Stimulated activated CD8-positive, alpha-beta memory T cell treated with anti-CD3 and anti-CD28 coated beads, Interleukin-7, amount 100 ng/mL, for 48 hours (primary cell): ENCODE measurements at regions not wholly inside any gene's neighbourhood (a gene's known extent, or its start where the extent isn't known, plus 50 kb on each side); places are given as distances from the start of the nearest gene placed in this dataset.

Experiments
- DNase-seq, 2 donors: peaks; one replicate each; pipeline ENCODE4 v3.0.0-alpha.2; 2020; ENCODE audit warnings: low read depth in 1 of 2; ENCODE audit errors: extremely low read depth in 1 of 2

DNA sequence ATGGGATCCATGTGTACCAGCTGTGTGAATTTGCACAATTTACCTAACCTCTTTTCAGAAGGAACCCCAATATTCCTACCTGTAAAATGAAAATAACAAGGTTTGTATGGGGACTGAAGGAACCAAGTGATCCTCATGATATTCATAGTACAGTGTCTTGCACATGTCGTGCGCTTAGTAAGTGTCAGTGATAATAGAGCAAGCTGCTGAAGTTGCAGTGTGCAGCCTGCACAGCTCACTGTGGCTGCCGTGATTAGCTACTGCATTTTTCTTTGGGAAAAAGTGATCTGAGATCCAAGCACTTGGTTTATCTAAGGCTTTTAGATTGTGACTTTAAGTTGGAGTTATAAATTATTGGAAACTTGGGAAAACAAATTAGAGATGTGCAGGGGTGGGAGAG is 135.9 kb upstream of the FRY start:
- no peak for DNase-seq

DNA sequence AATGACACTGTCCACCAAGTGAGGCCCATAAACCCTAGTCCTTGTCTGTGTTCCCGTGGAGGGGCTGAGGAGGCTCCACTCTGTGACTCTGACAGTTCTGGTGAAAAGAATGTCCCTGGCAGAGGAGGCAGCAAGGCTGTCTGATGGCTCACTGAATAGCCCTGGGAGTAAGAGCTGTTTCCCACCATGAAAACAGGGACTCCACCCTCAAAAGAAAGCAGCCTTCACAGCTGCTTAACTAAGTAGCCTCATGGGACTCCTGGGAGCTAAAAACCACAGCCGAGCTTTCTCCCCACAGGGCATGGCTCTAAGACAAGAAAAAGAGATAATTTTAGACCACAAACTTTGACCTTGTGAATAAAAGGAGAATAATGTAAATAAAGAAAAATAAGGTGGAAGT is 135.1 kb upstream of the FRY start:
- DNase-seq = no peak

DNA sequence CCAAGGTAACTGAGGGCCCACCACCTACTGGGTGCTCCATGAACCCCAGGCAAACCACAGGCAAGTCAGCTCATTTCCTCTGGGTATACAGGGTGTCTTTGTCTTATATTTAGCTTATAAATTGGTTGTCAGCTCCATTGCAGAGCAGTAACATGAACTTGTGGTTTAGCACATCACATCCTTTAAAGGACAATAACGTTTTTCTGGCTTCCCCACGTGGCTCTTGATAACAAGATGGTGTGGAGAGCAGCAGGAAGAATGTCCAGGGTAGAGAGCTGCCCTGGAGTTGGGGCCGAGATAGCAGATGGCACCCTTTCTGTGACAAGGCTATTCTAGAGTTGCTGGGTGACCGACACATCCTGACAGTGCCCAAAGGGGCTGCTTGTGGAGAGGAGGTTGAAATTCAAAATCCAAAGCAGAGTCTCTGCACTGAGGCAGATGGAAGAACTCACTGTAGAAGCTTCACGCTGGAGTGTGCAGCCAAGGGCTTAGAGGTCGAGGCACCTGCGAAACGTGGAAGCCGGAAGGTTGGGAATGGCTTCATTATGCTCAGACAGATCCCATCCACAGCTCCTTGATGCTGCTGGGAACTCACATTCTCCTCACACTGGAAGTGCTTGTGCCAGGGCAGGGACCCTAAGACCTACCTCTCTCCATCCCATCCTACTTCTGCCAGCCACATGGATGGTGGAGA is 133.0 kb upstream of the FRY start:
- DNase-seq = no peak

GRCh38 chr13:31901985-31902384 is 129.6 kb upstream of the FRY start:
- DNase-seq = no peak

GRCh38 chr13:31903111-31903815 is 128.3 kb upstream of the FRY start:
- no peak for DNase-seq

- no peak for DNase-seq
Observed at GRCh38 chr13:31904941-31905824, 126.4 kb upstream of the FRY start.

GRCh38 chr13:31905961-31906360 is 125.6 kb upstream of the FRY start:
- no peak for DNase-seq

DNA sequence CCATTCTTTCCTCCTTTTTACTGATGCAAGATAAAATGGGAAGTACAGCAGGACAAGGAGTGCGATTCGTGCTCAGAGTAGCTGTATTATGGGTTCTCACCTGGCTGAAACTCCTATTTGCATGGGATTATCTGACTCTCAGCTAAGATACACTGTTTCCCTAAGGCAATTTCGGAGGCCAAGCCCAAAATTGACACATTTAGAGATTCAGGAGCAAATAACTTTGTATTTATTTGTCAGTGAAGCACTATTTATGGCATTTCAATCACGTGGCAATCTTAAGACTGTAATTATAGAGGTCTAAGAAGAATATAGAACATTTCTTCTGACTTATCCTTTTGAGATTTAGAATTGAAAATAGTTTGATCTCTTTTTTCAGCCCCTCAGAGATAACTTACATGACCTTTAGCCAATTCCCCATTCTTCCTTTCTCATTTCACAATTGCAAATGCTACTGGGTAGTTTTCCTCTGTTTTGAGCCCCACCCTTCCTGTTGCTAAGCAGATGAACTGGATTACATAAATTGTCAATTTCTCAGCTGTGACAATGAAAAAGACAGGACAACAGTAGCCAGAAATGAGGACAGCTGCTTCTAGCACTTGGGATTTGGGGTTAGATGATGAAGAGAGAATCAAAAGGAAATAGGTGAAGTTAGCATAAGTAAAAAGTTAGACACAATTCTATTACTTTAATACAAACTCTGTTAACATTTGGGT is 122.7 kb upstream of the FRY start:
- DNase-seq = no peak

DNA sequence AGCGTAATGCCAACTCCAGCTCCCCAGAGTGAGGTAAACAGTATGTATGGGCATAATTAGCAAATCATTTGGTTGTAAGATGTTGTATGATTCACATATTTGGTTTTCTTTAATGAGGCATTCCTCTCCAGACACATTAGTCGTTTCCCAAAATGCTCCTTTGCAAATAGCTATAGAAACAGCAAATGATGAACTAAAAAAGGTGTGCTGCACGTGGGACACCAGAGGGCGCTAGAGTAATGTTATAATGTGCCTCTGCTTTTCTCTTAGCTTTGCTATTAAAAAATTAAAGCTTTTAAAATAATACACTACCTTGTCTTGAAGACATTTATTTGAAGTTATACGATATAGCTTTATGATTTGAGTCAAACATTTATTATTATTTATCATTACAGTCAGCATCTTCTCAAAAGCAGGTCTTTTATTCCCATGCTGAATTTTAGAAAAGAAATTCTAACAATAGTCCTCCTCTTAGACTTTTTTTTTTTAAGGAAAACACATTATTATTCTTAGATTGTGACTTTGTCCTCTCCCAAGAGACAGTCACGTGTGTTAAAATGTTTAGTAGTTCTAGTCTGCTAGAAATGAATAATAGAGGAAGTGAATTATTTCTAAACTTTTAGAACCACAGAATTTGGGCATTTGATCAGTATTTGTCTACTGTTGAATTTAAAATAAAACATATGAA is 121.6 kb upstream of the FRY start:
- peak in 1 of 2 donors; percentile 7 for DNase-seq

- no peak for DNase-seq
Observed at GRCh38 chr13:31910633-31911032, 120.9 kb upstream of the FRY start.

DNA sequence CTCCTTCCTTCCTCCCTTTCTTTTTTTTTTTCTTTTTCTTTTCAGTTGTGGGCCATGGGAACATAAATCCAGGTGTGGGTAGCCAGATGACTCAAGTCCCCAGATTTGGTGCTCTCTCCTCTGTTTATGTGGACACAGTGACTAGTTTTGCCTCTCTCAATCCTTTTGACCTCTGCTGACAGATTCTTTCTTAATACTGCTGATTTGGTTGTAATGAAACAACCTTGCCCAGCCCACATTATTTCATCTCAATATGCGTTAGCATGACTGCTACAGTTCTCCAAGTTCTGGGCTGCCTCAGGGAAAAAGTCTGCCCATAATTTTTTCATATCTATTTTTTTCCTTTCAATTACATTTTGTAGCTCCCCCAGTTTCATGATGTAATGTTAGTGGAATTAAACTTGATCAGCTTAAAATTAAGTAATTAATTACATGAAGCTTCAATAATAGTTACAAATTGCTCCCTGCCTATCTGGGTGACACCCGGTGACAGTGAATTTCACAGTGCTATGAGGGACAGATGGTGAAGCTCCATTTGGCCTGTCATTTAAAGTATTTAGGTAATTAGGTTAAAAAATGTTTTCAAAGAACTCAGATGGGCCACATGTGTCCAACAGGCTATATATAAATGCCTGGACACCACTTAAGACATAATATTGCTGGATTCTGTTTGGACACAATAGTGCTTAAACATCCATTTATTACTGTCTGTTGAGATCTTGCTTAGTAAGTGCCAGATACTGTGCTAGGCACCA is 118.8 kb upstream of the FRY start:
- DNase-seq = no peak

- DNase-seq = no peak
Observed at GRCh38 chr13:31913459-31913858, 118.1 kb upstream of the FRY start.

GRCh38 chr13:31914843-31915242 is 116.7 kb upstream of the FRY start:
- DNase-seq = no peak

DNA sequence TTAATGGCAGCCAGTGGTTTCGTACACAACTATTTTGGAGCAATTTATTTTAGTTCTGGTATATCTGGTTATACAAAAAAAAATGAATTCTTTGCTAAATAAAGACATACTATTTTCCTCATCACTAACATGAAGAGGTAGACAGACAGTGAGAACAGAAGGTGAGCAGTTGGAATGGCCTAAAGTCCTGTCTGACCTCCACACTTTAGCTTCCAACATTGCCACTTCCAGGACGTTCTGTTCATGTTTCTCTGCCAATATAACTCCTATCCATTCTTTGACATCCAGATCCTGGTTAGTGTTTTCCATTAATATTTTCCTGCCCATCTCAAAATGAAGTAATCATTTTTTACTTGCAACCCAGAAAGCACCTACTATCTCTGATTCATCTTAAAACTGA is 112.9 kb upstream of the FRY start:
- no peak for DNase-seq

- DNase-seq = no peak
Observed at GRCh38 chr13:31919241-31919640, 112.3 kb upstream of the FRY start.

DNA sequence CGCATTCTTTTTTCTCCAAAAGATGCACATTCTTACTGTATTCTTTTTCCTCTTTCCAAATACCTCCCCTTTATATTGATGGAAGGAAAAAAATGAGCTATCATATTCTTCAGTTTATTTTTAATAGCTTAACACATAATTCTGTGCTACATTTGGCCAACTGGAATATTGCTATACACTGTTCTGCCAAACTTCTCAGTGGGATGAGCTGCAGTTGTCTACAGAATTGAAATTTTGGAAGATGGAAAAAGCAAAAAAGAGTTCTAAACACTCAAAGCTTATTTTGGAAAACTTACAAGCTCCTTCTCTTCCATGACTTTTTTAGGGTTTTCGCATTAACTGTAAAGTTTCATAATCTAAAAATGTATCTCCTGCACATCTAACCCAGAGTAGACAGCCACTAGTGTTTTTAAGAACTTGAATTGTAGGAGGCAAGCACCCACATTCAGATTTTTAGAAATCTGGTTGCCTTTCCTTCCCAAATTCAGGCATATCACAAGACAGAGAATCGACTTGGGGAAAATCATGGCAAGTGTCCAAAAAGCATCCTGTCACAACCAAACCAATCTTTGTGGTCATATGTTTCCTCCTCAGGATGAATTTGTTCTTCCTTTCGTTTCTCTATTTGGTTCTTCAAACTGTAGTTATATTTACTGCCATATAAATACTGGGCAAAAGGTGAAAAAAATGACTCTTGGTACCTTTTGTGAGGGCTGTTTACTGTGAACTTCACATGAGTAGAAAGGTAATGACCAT is 111.4 kb upstream of the FRY start:
- no peak for DNase-seq

- DNase-seq = no peak
Observed at GRCh38 chr13:31920727-31921100, 110.9 kb upstream of the FRY start.

DNA sequence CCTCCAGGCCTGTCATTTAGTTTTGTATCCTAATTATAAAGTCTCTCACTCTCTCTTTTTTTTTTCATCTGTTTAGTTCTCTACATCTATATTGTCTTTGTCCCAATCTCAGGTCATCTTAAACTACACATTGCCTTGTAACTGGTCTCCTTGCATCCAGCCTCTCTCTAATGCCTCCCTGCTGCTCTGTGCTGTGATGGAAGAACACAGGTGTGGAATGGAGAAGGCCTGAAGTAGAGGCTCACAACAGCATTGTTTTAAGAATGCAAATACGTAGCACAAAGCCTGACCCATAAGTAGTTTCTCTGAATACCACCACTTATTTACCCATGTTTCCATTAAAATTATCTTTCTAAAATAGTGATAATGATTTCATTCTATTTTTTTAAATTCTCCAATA is 108.8 kb upstream of the FRY start:
- no peak for DNase-seq

DNA sequence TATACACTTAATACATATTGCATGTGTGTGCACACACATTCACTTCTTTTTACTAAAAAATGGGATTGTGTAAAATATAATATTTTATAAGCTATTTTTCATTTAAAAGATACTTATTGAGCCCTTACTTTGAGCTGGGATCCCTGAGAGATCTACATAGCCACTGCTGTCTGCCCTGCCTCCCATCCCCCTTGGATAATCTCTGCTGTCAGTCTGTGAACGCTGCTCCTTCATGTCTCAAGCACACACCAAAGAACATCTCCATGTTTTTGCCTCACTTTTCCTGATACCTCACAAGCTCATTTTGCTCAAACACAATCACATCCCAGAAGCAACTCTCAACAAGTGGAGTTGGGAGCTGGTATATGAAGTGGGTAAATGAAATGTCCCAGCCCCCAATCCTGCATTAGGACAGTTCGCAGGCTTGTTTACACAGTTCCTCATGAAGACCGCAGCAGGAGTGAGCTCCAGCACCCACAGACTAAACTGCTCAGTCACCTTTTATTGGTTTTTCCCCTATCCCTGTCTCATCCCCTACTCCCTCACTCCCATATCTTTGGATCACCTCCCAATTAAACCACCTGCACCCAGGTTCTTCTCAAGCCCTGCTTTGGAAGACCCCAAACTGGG is 108.3 kb upstream of the FRY start:
- no peak for DNase-seq
